NCI-H510A treated with DMSO at 0.1 percent for 48 hours (cell line): ENCODE measurements at regions not wholly inside any gene's neighbourhood (a gene's known extent, or its start where the extent isn't known, plus 50 kb on each side); places are given as distances from the start of the nearest gene placed in this dataset.
"Not testable (repeated sequence)": the region's sequence is repeated elsewhere in the genome, so short reads cannot be mapped to it uniquely, and the experiment has no call there.

ENCODE experiments used
- DNase-seq: peaks from one replicate; lab custom pipeline; 2025; lab: John Stamatoyannopoulos, UW

DNA sequence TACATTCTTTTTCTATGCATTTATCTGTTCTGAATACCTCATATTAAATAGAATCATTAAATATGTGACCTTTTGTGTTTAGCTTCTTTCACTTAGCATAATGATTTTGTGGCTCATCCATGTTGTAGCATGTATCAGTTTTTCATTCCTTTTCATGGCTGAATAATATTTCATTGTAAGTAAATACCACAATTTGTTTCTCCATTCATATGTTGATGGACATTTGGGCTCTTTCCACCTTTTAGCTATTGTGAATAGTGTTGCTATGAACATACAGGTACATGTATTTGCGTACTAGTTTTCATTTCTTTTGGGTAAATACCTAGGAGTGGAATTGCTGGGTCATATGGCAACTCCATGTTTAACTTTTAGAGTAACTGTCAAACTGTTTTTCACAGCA, 85.1 kb downstream of the GNL3L start:
- DNase-seq = no peak

DNA sequence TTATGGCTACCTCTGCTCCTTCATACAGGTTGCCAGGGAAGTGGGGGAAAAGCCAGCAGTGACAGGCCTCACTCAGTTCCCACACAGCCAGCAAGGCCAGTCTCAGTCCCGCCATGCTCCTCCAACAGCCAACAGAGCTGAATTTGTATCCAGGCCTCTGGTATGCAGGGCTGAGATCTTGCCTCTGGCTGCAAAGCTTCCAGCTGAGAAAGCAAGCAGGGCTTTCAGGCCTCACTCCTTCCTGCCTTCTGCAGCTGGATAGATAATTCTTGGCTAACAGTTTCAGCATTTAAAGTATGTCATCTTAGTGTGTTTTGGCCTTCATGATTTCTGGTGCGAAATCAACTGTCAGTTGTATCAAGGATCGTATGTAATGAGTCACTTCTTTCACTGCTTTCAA, 103.6 kb downstream of the GNL3L start:
- no peak for DNase-seq

DNA sequence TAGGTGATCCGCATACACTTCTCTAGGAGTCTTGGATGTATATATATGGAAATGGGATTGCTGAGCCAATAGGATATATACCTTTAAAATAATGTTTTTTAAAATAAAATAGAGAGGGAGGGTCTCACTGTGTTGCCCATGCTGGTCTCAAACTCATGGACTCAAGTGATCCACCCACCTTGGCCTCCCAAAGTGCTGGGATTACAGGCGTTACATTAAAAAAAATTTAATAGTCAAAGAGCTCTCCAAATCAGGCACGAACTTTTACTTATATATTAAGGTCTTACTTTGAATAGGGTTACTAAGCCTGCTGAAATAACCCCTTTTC, 109.0 kb downstream of the GNL3L start:
- DNase-seq = no peak

DNA sequence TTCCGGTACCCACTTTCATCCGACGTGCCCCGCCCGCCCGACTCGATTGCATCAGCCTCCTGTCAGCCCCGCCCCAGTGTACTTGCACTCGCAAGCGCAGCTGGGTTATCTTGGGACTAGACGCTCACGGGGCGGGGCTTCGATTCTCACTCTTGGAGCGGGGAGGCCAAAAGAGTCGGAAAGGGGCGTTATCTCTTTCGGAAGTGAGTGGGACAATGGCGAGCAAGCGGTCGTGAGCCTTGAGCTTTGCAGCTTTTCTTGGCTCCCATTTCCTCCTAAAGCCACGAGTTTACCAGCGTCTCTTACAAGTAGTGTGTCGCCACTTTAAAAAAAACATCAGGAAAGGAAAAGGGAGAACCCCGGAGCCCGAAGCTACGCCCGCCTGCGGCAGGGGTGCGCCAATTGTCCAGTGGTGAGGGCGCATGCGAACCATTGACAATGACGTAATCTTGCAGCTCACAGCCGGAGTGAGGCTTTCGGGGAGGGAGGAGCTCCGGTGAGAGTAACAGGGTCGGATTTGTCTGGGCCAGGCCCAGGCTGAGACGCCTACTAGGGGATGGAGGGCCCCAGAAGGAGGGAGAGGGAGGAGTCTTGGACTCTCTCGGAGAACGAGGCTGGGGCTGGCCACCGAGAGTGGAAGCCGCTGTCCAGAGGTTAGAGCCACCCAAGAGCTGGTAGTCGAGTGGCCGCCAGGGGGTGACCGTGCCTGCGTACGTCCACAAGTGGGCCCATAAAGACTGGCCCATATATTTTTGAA, 109.5 kb downstream of the GNL3L start:
- DNase-seq = peak; percentile 89

DNA sequence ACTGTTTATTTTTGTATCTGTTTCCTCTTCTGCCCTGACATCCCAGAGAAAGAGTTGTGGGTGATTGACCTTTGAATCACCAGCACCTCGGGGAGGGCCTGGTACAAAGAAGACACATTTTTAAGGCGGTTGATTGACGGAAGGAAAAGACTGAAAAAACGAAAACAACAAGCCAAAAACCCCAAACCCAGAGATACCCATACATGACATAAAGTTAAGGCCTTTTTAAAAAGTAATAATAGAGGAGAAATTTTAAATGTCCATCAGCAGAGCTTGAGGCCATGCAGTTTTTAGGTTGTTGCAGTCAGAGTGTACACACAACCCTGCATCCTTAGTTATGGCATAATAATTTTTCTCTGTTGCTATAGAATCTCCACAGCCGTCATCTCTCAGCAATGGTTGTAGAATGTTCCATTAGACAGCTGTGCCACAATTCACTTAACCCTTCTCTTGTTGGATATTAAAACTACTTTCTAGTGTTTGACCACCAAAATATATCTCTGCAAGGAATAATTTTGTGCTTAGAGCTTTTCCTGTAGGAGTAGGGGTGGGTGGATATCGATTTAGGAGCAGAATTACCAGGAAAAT, 110.2 kb downstream of the GNL3L start:
- no peak for DNase-seq

DNA sequence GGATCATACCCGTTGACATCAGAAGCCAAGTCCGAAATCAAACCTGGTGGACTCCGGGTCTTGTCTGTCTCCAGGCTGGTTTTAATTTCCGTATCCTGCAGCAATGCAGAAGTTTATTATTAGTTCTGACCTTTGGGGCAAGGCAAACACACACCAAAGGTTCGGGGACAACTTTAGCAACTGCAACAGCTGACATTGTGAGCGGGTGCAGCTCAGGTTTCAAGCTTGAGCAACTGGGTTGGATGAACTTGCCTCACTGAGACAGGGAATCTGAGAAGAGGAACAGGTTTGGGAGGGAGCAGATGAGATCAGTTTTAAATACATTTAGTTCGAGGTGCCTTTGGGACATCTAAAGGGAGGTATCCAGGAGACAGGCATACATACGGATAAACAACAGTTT, 110.7 kb downstream of the GNL3L start:
- peak; percentile 0 for DNase-seq

DNA sequence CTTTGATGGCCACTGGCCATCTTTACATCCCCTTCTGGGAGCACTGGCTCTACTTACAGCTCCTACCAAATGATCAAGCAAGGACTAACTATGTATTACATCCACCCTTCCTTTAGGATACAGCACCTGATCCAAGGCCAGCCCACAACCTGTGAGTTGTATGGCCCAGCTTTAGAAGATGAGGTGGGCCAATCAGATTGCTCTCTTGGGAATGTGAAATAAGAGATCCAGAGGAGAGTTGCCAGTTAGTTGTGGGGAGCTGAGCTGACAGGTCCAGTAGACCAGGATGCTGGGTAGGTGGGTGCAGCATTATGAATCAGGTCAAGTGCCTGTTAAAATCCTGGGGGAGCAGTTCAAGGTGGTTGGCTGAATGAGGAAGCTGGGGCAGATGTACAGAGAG, 111.5 kb downstream of the GNL3L start:
- no peak for DNase-seq

DNA sequence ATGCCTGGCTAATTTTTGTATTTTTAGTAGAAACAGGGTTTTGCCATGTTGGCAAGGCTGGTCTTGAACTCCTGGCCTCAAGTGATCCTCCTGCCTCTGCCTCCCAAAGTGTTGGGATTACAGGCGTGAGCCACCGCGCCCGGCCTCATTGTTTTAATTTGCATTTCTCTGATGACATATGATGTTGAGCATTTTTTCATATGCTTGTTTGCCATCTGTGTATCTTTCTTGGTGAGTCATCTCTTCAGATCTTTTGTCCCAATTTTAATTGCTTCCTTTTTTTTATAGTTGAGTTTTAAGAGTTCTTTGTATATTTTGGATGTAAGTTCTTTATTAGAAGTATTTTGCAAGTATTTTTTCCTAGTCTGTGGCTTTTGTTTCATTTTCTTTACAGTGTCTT, 117.6 kb downstream of the GNL3L start:
- not testable (repeated sequence) for DNase-seq

DNA sequence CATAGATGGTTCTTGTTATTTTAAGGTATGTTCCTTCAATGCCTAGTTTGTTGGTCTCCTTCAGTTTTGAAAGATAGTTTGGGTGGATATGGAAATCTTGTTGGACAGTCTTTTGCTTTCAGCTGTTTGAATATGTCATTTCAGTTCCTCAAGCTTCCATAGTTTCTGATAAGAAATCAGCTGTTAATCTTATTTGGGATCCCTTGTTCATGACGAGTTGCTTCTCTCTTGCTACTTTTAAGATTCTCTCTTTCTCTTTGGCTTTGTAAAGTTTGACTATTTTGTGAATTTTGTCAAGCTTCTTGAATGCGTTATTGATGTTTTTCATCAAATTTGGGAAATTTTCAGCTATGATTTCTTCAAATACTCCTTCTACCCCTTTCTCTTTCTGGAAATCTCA, 129.5 kb downstream of the GNL3L start:
- no peak for DNase-seq

DNA sequence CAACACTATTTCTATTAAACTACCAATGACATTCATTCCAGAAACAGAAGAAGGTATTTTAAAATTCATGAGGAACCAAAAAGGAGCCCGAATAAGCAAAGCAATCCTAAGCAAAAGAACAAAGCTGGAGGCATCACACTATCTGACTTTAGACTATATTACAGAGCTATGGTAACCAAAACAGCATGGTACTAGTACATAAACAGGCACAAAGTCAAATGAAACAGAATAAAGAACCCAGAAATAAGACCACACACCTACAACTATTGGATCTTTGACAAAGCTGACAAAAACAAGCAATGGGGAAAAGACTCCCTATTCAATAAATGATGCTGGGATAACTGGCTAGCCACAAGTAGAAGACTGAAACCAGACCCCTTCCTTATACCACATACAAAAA, 122.3 kb downstream of the ITIH6 start:
- no peak for DNase-seq

DNA sequence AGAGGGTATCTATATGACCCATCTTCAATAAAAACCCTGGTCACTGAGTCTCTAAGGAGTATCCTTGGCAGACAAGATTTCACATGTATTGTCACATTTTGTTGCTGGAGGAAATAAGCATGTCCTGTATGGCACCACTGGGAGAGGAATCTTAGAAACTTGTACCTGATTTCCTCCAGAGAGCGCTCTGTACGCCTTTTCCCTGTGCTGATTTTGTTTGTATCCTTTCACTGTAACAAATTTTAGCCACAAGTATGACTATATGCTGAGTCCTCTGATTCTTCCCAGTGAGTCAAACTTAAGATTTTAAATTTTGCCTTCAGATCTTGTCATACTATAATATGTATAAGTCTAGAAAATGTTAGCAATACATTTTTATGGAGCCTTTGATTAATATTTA, 102.8 kb downstream of the ITIH6 start:
- DNase-seq = no peak

DNA sequence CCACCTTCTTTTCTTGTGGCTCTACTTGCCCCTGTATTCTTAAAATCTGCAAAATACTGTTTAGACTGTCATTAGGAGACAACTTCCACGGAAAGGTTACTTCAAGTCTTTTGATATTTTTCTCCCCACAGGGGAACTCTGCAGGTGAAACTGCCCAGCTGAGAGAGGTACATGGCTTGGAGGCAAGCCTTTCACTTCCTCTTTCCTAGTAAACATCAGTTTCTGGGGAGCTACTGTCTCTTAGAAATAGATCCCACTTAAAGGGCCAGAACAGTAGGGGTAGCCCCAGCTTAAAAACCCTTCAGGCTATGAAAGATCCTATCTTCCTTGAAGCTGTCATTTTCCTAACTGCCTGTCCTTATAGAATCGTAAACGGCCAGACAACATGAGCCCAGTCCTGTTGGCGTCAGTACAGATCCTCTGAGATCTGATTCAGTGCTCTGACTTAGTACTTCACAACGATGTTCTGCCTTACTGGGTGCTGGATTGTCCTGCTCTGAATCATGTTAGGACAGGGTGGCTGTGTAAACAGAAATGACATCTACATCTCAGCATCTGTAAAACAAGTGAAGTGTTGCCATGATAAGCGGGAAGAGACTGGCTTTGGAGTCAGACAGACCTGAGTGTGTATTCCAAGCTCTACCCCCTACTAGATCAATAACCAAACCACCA, 102.1 kb downstream of the ITIH6 start:
- no peak for DNase-seq
